GM18505 (cell line): ENCODE measurements at regions not wholly inside any gene's neighbourhood (a gene's known extent, or its start where the extent isn't known, plus 50 kb on each side); places are given as distances from the start of the nearest gene placed in this dataset.
"Not testable (repeated sequence)": the region's sequence is repeated elsewhere in the genome, so short reads cannot be mapped to it uniquely, and the experiment has no call there.

Experiments used
- ATAC-seq: cut with Tn5 transposase; IDR thresholded peaks from one replicate; pipeline ENCODE4 v1.9.1; 2021; ENCODE audit not compliant: unreplicated experiment

- ATAC-seq, result not testable (repeated sequence)
These were observed 231.6 kb downstream of the SHCBP1 start for GRCh38 chr16:46389561-46390041.

GRCh38 chr16:46388939-46389491 is 232.2 kb downstream of the SHCBP1 start:
- not testable (repeated sequence) for ATAC-seq

GRCh38 chr16:46388354-46388753 is 232.8 kb downstream of the SHCBP1 start:
- ATAC-seq, result not testable (repeated sequence)

GRCh38 chr16:46387720-46388119 is 233.5 kb downstream of the SHCBP1 start:
- not testable (repeated sequence) for ATAC-seq

- ATAC-seq, result peak; percentile 5
These were observed 234.2 kb downstream of the SHCBP1 start for GRCh38 chr16:46386805-46387620.

GRCh38 chr16:46386110-46386771 is 234.9 kb downstream of the SHCBP1 start:
- ATAC-seq, result not testable (repeated sequence)

GRCh38 chr16:46384285-46385061 is 236.7 kb downstream of the SHCBP1 start:
- not testable (repeated sequence) for ATAC-seq

- ATAC-seq, result not testable (repeated sequence)
These were observed 237.6 kb downstream of the SHCBP1 start for GRCh38 chr16:46383581-46383980.

GRCh38 chr16:46382791-46383541 is 238.2 kb downstream of the SHCBP1 start:
- not testable (repeated sequence) for ATAC-seq

- ATAC-seq, result not testable (repeated sequence)
These were observed 239.1 kb downstream of the SHCBP1 start for GRCh38 chr16:46382079-46382478.

- ATAC-seq, result not testable (repeated sequence)
These were observed 239.8 kb downstream of the SHCBP1 start for GRCh38 chr16:46381344-46381743.
